AG04450 (cell line): ENCODE measurements at regions not wholly inside any gene's neighbourhood (a gene's known extent, or its start where the extent isn't known, plus 50 kb on each side); places are given as distances from the start of the nearest gene placed in this dataset.

ENCODE experiments used
- CTCF ChIA-PET: fragments of 300-600, 350-600 bp; formaldehyde crosslinking; extraction: SDS; loops from one replicate; lab custom pipeline; 2022; ENCODE audit warnings: antibody characterized with exemption, inconsistent platforms; lab: Charles Lee
- POLR2A ChIA-PET: fragments of 350-600 bp; formaldehyde crosslinking; extraction: SDS; loops from one replicate; lab custom pipeline; 2021; ENCODE audit warnings: antibody characterized with exemption, inconsistent platforms; lab: Yijun Ruan, JAX
- DNase-seq: peaks from one replicate; pipeline ENCODE4 v3.0.0-alpha.2; 2011; ENCODE audit warnings: low read depth, low spot score
- H3K27ac ChIP-seq: one replicate; pipeline ENCODE4 v1.5.1; 2012; ENCODE audit warnings: low read depth, low read length, control low read depth
- H3K27me3 ChIP-seq: one replicate; pipeline ENCODE4 v1.6.0; 2012; ENCODE audit warnings: low read length; ENCODE audit not compliant: control insufficient read depth, insufficient read depth
- H3K4me3 ChIP-seq: 2 replicates; pipeline ENCODE4 v1.5.1; 2011; ENCODE audit warnings: mild to moderate bottlenecking, low read depth, low read length, control low read depth
- H3K9me3 ChIP-seq: 2 replicates; pipeline ENCODE4 v1.5.1; 2012; ENCODE audit warnings: low read length; ENCODE audit not compliant: control insufficient read depth, insufficient read depth
- CTCF ChIP-seq: IDR thresholded peaks from 2 replicates; pipeline ENCODE4 v1.5.1; 2011; ENCODE audit warnings: low read depth, low read length, control low read depth, inconsistent platforms

GRCh38 chr17:63196772-63197335 is 230.8 kb downstream of the TANC2 start:
- no peak for TF ChIP-seq CTCF
- Histone ChIP-seq H3K9me3 (no peaks in the 10 kb centered on the region), H3K4me3 (no peak overlapping the region), H3K27ac (no peak overlapping the region), H3K27me3 (no peaks in the 10 kb centered on the region)
- ChIA-PET CTCF (interaction anchor here (1.0 kb wide), 2 partner anchors 201 to 209 kb away, joined by 3 read pairs; no protein-coding TSS in a partner anchor), POLR2A (no interaction called here)
- DNase-seq: no peak

DNA sequence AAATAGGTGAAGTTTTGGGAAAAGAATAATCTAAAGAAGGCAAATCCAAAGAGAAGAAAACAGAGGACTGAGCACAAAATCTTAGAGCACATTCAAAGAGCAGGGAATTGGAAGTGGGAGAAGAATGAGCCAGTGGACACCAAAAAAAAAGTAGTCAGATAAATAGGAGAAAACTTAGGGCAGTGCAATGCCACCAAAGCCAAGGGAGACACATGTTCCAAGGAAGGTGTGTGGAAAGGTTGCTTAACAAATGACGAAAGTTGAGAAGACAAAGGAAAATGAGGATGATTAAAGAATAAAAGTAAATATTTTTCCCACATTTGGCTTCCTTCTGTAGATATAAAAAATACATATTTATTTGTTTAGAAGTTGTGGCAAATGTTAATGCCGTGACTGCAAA is 237.6 kb downstream of the TANC2 start:
- ChIA-PET CTCF (interaction anchor here (1.8 kb wide), 1 partner anchor 203 kb away, joined by 6 read pairs; no protein-coding TSS in a partner anchor), POLR2A (no interaction called here)
- no peak overlapping the region for H3K4me3 ChIP-seq
- no peak overlapping the region for H3K27ac ChIP-seq
- no peaks in the 10 kb centered on the region for H3K27me3 ChIP-seq
- TF ChIP-seq CTCF: no peak
- peaks cover 2% of the 10 kb centered on the region; the same call in 1 of the 2 replicates for H3K9me3 ChIP-seq
- DNase-seq: no peak

- DNase-seq: no peak
- Histone ChIP-seq H3K9me3 (no peaks in the 10 kb centered on the region), H3K27me3 (no peaks in the 10 kb centered on the region), H3K27ac (no peak overlapping the region), H3K4me3 (no peak overlapping the region)
- ChIA-PET POLR2A (no interaction called here), CTCF (no interaction called here)
- no peak for TF ChIP-seq CTCF
Observed at GRCh38 chr17:63221939-63222338, 224.2 kb downstream of the CYB561 start.

DNA sequence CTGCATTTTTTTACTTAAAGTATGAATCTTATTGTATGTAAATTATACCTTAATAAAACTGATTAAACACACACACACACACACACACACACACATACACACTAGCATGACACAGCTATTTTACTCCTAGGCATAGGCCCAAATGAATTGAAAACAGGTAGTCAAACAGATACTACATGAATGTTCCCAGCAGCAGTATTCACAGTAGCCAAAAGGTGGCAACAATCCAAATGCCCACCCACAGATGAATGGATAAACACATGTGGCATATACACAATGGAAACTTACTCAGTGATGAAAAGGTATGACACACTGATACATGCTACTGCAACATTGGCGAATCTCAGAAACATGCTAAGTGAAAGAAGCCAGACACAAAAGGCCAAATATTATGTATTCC is 223.5 kb downstream of the CYB561 start:
- ChIA-PET CTCF (no interaction called here), POLR2A (no interaction called here)
- no peak for DNase-seq
- Histone ChIP-seq H3K9me3 (no peaks in the 10 kb centered on the region), H3K27me3 (no peaks in the 10 kb centered on the region), H3K4me3 (no peak overlapping the region), H3K27ac (no peak overlapping the region)
- no peak for TF ChIP-seq CTCF

DNA sequence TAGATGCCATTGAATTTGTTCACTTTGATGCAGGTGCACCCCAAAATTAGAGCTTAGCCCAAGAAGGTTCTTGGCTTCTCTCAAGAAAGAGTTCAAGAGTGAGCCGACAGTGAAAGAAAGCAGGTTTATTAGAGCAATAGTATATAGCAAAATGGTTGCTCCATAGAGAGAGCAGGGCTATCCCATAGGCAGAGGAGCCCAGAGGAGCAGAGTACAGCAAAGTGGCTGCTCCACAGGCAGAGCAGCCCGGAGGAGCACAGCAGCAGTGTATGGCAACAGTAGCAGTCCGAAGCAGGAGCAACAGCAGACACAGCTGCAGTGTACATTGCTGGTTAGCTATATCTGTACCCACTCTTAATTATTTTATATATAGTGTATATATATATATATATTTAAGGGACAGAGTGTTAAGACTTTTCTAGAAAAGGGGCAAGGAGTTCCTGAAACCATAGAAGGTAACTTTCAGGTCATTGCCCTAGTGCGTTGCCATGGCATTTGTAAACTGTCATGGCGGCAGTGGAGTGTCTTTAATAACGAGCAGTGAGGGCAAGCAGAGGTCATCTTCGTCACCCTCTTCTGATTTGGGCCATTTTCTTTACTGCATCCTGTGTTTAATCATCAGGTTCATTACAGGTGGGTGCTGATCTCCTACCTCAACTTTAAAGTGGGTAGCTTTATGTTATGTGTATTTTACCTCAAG is 222.7 kb downstream of the CYB561 start:
- no peak for TF ChIP-seq CTCF
- CTCF ChIA-PET: no interaction called here

More for the DNA sequence above, 222.7 kb downstream of the CYB561 start:
- H3K27me3 ChIP-seq: no peaks in the 10 kb centered on the region
- no peaks in the 10 kb centered on the region for H3K9me3 ChIP-seq
- H3K4me3 ChIP-seq: no peak overlapping the region
- POLR2A ChIA-PET: no interaction called here
- DNase-seq: no peak
- no peak overlapping the region for H3K27ac ChIP-seq
